HG02610 (cell line): ENCODE measurements at regions not wholly inside any gene's neighbourhood (a gene's known extent, or its start where the extent isn't known, plus 50 kb on each side); places are given as distances from the start of the nearest gene placed in this dataset.

Experiments
- ATAC-seq: cut with Tn5 transposase; IDR thresholded peaks from one replicate; pipeline ENCODE4 v1.9.1; 2021; ENCODE audit warnings: mild to moderate bottlenecking, moderate library complexity; ENCODE audit not compliant: unreplicated experiment

DNA sequence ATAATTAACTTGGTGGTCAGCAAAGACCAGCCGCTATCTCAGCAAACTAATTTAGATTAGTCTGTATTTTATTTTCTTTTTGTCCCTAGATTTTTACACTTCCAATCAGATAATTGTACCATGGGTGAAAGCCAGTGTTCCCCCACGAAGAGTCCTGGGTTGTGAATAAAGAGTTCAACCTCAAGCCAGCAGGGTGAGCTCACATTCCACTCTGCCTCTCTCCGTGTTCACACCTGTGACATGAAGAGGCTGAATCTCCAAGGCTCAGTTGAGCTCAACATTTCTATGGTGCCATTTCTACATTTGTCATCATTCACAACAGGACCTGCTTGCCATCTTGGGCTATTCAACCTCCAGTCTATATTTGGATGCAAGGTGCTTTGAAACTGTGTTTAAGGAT lies 771.5 kb downstream of the GALR1 start:
- no peak for ATAC-seq

DNA sequence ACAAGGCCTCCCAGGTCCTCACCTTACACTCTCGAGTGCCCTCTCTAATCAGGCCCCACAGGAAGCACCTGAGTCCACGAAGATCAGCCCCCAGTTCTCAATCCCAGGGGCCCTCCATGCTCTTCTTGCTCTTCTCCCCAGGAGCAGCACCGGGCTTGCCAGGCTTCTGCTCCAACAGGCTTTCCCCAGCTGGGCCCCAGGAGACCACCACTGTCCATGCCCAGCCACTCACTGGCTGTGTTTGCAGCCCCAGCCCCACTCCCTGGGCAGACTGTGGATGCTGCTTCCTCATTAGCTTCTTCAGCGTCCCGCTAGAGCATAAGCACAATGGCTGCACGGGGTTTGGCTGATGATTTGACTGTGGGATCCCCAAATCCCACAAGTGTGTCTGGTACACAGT lies 781.9 kb downstream of the GALR1 start:
- no peak for ATAC-seq

DNA sequence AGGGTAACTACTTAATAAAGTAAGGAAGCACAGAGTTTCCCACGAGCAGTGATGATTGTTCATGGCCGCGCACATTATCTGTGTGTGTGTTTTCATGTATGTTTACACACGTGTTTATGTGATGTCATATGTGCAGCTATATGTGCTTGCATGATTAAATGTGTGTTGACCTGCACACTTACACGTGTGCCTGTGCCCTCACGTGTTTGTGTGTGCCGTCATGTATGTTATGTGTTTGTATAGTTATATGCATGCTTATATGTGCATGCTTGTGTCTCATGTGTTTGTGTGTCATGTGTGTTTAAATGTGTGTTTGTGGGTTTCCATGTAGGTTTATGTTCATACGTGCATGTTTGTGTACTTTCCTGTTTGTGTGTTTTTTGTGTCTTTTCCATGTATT lies 782.3 kb downstream of the GALR1 start:
- no peak for ATAC-seq

DNA sequence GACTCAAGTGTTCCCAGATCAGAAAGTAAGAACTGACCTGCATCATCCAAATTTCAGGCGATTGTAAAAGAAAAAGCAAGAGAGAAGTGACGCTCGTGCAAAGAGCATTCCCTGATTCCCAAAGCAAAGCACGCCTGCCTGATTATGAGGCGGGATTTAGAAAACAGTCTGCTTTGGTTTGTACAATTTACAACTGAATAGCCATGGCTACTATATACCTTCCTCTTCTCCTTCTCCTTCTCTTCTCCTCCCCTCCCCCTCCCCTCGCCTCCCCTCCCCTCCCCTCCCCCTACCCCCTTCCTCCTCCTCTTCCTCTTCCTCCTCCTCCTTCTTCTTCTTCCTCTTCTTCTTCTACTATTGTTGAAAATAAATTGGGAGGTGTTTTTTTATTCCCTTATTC lies 782.9 kb downstream of the GALR1 start:
- ATAC-seq, result no peak

DNA sequence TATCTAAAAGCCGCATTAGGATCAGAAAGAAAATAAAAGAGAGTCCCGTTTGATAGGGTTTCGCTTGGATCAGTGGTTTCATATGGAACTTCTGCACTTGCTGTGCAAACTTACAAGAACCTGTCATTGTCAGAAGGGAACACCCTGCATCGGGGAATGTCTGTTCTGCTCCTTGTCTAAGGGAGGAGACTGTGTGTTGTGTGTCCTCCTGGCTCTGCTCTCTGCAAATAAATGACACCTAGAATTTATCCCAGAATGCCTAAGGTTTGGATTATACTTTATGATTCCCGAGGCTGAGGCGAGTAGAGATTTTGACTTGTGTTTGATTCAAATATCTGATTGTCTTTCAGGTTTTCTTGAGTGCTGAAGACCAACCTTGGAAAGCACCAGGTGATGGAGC lies 785.1 kb downstream of the GALR1 start:
- no peak for ATAC-seq

DNA sequence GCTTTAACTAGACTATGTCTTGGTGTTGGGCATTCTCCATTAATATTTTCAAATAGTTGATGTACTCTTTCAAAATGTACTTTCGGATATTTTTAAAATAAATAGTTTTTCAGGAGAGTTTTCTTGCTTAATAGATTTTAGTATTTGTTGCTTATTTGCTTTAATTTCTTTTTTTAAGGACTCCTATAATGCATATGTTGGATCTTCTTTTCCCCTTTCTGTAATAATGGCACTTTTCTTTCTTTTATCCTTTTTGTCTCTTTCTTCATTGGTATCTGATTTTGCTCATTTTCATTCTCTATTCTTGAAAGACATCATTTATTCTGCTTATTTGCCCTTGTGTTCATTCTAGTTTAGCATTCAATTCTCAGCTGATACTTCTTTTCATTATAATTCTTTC lies 791.6 kb downstream of the GALR1 start:
- no peak for ATAC-seq

DNA sequence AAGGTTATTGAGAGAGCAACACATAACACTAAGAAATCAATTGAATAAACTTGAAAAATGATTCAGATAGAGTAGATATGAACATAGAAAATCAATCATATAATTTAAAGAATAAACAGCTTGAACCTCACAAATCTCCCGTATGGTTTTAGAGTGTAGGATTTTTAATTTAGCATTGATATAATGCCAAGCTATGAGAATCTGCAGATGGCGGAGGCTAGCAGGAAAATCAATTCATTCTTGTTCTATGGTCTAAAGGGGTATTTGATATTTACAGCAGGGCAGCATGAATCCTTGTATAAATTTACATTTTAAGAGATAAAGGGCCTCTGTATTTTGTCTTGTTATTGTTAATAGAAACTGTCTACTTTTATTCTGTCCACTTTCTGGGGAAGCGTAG lies 797.0 kb downstream of the GALR1 start:
- ATAC-seq, result no peak

DNA sequence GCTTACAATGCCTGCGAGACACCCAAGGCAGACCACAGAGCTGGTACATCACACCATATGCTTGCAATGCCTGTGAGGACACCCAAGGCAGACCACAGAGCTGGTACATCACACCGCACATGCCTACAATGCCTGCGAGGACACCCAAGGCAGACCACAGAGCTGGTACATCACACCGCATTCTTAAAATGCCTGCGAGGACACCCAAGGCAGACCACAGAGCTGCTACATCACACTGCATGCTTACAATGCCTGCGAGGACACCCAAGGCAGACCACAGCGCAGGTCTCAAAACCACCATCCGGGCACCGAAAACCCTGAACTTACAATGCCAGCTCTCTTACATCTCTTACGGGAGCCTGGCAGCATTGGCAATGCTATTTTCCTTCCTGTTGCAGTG lies 799.6 kb downstream of the GALR1 start:
- ATAC-seq, result no peak

DNA sequence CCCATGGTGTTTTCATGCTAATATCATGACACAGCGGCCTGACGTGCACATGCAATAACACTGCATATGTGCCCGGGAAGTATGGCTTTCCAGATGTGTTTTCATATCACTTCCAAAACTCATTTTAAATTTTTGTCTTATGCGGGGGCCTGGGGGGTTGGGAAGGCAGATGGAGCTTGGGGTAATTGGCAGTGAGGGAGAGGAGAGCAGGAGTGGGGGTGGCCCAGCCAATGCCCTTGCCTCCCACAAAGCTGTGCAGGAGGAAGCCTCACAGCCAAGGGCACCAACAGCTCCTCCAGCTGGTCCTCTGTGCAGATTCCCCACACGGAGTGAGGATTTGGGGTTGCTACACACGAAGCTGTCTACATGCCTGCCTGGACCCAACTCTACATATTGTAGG lies 805.2 kb downstream of the GALR1 start:
- ATAC-seq, result no peak

DNA sequence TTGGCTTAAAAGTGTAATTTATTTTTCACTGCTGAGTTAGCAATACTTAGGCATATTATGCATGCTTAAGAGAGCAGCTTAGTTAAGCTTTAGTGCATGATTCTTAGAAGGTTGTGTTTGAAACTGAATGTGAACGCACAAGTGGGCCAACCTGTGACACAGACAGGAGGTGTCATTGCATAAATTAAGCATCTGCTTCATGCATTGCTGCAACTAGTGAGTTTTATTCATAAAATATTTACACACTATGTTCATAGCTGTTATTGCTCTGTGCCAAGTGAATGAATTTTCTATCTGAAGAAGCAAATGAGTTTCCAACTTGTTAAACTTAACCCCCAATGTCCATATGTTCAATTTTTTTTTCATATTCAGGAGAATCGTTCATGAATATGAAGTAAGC lies 806.4 kb downstream of the GALR1 start:
- ATAC-seq, result no peak

DNA sequence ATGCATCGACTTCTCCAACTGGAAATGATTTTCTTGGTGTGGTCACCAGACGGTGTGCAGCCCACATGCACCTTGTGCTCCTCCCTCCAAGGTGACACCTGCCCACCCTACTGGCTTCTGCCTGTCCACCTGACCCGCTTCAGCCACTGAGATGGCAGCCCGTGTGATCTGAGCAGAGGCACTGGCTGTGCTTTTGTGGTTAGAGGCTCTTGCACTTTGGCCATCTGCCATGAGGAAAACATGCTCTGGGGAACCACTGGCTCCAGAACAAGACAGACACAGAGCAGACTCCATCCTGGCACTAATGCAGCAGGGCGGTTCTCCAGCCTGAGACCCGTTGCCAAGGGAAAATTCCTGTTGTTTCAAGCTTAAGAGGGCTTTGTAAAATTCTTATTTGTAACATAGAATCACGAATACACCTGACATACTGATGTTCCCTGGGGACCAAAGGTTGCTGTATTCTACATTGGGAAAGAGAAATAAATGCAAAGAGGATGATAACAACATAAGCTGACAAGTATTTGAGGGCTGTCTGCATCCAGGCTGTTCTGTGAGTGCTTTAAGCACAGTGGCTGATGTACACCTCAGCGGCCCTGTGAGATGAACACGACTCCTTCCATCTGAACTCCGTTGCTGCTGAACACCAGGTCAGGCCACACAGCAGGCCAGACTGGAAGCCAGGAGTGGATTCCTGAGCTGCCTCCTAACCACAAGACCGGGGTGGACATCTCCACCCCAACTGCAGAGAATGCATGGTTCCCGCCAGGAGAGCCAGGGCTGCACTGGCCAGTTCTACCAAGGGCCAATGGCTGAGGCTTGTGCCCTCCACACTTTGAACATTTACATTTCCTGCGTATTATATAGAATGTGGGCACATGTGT lies 820.4 kb downstream of the GALR1 start:
- ATAC-seq, result no peak

DNA sequence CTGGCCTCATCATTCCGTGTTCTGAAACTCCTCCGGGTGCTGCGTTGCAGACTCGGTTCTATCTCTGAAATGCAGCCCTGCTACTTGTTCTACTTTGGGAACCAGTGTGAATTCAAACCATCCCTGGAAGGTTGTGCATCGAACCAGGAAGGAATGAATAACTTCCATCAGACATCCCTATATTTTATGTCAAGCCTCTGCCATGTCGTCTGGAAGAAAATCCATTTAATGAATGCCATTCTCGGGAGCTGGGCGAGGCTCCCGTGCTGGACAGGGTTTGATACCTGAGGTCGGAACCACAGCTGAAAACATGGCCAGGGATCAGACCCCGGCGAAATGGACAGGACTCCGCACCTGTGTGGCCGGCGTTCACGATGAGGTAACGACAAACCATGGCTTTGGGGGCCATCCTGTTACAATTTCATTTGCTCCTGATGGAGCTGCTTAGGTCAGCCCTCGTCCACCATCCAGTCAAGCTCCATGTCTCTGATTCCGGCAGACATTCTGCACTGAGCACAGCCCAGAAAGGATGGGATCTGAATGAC lies 821.6 kb downstream of the GALR1 start:
- ATAC-seq, result no peak

DNA sequence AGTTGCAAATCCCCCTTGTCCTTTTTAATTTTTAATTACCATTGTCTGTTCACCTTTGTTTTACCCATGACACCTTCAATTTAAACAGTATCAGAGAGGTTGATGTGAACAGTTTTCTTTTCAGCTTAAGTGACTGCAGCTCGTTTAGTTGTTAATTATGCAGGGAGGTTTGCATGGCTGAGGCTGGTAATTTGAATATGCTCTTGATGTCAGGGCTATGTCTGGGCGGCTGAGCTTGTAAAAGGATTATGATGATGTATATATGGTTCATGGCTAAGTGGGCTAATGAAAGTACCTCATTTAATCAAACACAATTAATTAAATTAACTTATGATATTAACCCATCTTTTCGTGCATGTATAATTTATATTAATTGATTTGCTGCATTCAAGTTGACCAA lies 822.1 kb downstream of the GALR1 start:
- no peak for ATAC-seq

DNA sequence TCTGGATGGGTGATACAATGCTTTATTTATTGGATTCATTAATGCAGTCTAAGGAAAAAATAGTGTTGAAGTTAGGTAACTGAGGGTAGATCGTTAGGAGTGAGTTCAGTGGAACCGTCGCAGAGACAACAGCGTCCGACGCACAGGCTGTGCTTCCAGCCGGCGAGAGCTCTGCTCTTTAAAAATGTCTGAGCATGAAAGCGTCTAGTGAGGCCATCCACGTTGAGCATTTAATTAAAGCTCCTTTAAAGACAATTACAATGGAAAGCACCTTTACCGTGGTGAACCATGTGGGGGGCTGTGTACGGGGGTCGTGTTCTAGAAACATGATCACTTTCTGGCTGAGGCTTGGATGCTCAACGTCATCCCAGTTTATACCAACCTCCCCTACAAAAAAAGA lies 822.7 kb downstream of the GALR1 start:
- no peak for ATAC-seq

DNA sequence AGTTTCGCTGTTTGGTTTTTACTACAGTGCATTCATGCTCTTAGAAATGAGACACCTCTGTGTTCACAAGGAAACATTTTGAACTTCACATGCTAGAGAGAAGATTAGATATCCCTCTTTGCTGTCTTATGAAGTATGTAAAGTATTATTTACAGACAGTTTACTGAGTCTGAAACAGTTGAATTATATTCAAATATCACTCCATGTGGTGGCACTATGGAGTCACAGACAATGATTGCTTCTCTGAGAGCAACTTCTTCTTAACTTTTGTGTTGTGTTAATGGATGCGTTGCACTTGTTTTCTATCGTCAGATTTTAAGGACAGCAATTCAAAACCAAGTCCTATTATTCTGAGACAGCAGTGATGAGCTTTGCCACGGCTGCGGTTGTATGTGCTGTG lies 823.6 kb downstream of the GALR1 start:
- no peak for ATAC-seq

DNA sequence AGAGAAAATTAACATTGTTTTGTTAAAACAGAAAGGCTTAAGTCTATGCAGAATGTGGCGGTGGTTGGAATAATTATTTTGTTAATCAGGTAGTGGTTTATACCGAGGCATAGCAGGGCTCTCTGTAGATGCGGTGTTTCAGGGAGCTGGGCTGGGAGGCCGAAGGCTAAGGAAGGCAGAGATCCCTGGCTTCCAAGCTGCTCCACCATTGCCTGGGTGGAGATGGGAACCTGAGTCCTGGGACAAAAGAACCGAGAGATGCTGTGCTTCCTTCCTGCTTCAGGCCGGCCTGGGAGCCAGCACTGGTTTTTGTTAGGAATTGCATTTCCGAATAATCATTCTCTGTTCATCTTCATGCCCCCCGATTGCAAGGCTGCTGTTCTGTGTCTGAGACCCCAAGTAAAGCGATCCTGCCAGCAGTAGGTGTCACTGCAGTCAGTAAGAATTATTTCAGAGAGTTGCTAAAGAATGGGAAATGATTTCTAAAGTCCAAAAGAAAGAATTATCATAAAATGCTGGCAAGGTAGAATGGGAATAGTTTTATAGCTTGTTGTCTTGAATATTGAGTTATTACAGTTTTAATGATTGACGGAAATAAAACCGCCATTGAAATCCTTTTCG lies 824.9 kb downstream of the GALR1 start:
- no peak for ATAC-seq

DNA sequence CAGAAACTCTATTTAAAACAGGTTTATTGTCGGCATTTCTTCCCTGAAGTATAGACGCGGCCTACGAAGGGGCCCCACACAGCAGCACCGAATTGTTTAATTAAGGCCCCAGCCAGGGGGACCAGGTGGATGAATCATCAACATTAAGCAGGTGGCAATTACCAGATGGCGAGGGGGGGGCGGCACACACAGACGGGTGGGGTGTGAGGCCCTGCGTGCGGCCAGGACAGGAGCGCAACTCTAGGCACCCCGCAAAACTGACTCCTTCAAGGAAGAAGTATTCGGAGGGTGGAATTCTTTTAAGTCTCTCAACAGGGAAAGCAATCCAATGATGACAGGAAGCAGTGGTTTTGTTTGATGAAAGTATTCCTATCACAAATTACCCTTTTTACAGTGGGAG lies 830.4 kb downstream of the GALR1 start:
- no peak for ATAC-seq

DNA sequence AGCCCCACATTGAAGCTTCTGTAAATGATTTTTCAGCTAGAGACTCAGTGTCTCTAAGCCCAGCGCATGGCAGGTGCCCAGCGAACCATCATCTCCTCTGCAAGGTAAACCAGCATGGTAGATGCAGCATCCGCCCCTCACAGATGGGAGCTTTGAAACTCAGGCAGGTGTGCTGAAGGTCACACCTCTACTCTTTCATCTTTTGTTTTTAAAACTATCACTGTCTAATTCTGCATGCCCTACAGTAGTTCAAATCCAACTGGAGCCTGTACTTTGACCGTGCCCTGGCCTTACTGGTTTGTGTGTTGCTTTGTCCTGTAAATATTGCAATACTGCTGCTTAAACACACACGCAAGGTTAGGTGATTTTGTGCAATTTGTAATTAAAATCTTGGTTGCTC lies 831.1 kb downstream of the GALR1 start:
- no peak for ATAC-seq

DNA sequence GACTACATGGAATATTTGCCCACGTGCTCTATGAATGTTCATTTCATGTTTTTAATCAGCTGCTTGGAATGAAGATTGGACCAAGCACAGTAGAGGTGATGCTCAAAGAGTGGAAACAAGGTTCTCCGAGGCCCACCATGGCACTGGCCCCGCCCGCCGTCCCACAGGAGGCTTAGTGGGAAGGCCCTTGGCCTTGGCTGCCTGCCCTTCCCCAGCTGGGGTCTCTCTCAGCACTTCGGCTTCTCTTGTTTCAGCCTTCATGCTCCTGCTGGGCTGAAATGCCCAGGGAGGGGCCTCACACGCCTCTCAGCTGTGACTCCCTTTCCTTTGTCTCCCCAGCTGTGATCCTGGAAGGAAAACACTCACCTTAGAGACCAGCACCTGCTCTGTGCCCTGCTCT lies 833.2 kb downstream of the GALR1 start:
- ATAC-seq, result no peak

DNA sequence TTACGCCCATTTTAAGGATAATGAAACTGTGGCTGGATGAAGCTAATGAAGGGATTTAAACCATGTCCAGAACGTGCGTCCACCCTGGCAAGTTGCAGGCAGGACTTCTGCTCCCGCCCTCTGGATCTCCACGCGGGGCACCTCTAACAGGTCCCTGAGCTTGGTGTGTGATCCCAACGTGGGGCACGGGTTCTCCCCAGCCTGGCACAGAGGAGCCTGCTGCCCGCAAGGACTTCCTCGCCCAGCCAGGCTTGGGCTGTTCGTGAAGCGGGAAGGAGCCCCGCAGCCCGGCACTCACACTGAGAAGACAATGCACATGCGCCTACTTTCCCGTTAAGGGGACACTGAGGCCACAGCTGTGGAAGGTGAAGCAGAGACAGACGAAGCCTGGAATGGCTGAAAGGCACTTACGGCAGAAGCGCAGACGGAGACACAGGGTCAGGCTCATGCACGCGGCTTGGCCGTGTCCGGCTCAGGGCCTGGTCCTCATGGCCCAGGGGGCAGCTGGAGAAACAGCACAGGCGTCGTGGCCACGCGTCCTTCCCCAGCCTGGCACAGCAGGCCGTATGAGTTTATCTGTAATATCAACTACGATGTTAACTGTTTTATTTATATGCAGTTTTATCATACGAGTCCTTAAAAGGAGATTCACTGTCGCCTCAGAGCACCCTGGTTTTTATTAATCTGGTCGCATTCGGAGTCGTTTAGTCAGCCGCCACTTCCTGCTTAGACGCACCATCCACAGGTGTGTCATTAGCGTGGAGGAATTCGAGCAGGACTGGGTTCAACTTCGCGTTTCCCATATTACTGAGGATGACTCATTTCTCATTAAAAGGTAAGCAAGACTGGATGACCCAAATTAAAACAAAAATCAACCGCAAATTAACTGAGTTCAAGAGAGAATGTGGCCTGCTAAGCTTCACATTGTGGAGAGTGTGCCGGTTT lies 835.9 kb downstream of the GALR1 start:
- no peak for ATAC-seq

DNA sequence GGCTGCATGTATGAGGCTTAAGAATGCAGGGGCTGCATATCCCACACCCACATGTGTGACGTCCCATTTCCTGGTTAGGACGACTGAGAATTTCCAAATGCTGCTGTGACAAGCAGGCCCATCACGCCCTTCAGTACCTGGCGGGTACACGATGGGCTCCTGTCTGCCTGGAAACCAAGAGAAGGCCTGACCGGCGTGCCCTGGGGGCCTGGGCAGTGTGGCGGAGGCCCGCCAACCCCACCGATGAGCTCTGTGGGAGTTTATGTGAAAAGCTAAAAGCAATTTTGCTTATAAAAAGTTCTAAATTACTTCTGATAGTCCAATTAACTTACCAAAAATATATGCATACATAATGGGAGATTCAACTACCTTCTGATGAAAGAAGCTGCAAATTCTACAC lies 837.3 kb downstream of the GALR1 start:
- no peak for ATAC-seq
